HL-60 (cell line): ENCODE measurements at regions not wholly inside any gene's neighbourhood (a gene's known extent, or its start where the extent isn't known, plus 50 kb on each side); places are given as distances from the start of the nearest gene placed in this dataset.
A peak's percentile ranks its signal among the peaks of the same experiment; 100 is the strongest.

Experiments used
- DNase-seq, 2 experiments: peaks; one replicate each; pipeline ENCODE4 v3.0.0-alpha.2; 2010 to 2020; ENCODE audit warnings: low read depth in 1 of 2, low spot score in 1 of 2
- H3K27ac ChIP-seq: fragments of 250-450 bp; sonication (Bioruptor Pico); replicated peaks from 2 replicates; pipeline ENCODE4 v1.5.1; 2020; ENCODE audit warnings: mild to moderate bottlenecking, moderate library complexity
- H3K27me3 ChIP-seq: fragments of 250-450 bp; sonication (Bioruptor Pico); 2 replicates; pipeline ENCODE4 v1.5.1; 2021; ENCODE audit warnings: mild to moderate bottlenecking, moderate library complexity; ENCODE audit not compliant: insufficient read depth, poor library complexity, severe bottlenecking
- H3K4me3 ChIP-seq: replicated peaks from 2 replicates; pipeline ENCODE4 v1.5.1; 2011; ENCODE audit warnings: mild to moderate bottlenecking, control low read depth, low read length; ENCODE audit not compliant: insufficient read depth
- GABPA ChIP-seq: IDR thresholded peaks from 2 replicates; pipeline ENCODE4 v1.6.1; 2012; ENCODE audit warnings: low read depth
- POLR2AphosphoS5 ChIP-seq: IDR thresholded peaks from 2 replicates; pipeline ENCODE4 v1.6.1; 2012; ENCODE audit warnings: low read depth
- REST ChIP-seq: IDR thresholded peaks from 2 replicates; pipeline ENCODE4 v1.6.1; 2012; ENCODE audit warnings: low read depth; ENCODE audit not compliant: insufficient replicate concordance
- SPI1 ChIP-seq: IDR thresholded peaks from 2 replicates; pipeline ENCODE4 v1.6.1; 2012; ENCODE audit warnings: low read depth, mild to moderate bottlenecking, borderline replicate concordance
- TF ChIP-seq, protein P1 (sequence below): IDR thresholded peaks from one replicate; pipeline ENCODE4 v1.5.1; 2011; ENCODE audit warnings: low read length, control low read depth, inconsistent platforms; ENCODE audit not compliant: insufficient read depth

GRCh38 chr6:26301638-26302037 lies 63.4 kb upstream of the BTN3A2 start:
- no peak for DNase-seq
- Histone ChIP-seq H3K27me3 (no peaks in the 10 kb centered on the region), H3K27ac (no peak overlapping the region), H3K4me3 (no peak overlapping the region)
- TF ChIP-seq GABPA: no peak
- no peak for TF ChIP-seq REST
- TF ChIP-seq, protein P1, sequence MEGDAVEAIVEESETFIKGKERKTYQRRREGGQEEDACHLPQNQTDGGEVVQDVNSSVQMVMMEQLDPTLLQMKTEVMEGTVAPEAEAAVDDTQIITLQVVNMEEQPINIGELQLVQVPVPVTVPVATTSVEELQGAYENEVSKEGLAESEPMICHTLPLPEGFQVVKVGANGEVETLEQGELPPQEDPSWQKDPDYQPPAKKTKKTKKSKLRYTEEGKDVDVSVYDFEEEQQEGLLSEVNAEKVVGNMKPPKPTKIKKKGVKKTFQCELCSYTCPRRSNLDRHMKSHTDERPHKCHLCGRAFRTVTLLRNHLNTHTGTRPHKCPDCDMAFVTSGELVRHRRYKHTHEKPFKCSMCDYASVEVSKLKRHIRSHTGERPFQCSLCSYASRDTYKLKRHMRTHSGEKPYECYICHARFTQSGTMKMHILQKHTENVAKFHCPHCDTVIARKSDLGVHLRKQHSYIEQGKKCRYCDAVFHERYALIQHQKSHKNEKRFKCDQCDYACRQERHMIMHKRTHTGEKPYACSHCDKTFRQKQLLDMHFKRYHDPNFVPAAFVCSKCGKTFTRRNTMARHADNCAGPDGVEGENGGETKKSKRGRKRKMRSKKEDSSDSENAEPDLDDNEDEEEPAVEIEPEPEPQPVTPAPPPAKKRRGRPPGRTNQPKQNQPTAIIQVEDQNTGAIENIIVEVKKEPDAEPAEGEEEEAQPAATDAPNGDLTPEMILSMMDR: no peak
- TF ChIP-seq POLR2AphosphoS5: no peak
- no peak for TF ChIP-seq SPI1

GRCh38 chr6:26302941-26303559 lies 61.9 kb upstream of the BTN3A2 start:
- no peak for TF ChIP-seq POLR2AphosphoS5
- no peak overlapping the region for H3K4me3 ChIP-seq
- H3K27ac ChIP-seq: no peak overlapping the region
- no peaks in the 10 kb centered on the region for H3K27me3 ChIP-seq
- DNase-seq: no peak

DNA sequence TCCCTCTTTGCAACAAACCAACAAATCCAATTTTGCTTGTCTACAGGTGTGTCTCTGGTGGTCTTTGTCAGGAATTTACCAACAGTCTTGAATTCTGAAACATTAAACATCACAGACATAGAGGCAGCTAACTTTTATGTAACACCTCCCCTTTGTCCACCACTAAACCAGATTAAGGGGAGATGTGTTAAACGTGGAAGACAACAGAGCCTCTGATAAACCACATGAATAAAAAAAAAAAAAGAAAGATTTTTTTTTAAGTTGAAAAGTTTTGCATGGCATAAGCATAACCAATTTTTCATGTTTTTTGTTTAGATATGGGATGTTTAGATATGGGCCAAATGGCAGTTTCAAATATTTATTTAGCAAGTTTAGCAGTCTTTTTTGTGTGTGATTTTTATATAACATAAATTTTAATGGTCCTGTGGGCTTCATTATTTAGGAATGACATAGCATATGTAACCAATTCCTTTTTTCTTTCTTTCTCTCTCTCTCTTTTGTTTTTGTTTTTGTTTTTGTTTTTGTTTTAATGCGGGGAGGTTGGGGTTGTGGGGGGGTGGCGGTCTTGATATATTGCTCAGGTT lies 60.7 kb upstream of the BTN3A2 start:
- Histone ChIP-seq H3K27ac (peak overlapping the region; percentile 52; the same call in 1 of the 2 replicates), H3K4me3 (peak overlapping the region; percentile 41), H3K27me3 (no peaks in the 10 kb centered on the region)
- TF ChIP-seq, protein P1: no peak
- no peak for TF ChIP-seq POLR2AphosphoS5
- TF ChIP-seq SPI1: no peak
- no peak for TF ChIP-seq GABPA
- TF ChIP-seq REST: no peak
- DNase-seq: no peak

DNA sequence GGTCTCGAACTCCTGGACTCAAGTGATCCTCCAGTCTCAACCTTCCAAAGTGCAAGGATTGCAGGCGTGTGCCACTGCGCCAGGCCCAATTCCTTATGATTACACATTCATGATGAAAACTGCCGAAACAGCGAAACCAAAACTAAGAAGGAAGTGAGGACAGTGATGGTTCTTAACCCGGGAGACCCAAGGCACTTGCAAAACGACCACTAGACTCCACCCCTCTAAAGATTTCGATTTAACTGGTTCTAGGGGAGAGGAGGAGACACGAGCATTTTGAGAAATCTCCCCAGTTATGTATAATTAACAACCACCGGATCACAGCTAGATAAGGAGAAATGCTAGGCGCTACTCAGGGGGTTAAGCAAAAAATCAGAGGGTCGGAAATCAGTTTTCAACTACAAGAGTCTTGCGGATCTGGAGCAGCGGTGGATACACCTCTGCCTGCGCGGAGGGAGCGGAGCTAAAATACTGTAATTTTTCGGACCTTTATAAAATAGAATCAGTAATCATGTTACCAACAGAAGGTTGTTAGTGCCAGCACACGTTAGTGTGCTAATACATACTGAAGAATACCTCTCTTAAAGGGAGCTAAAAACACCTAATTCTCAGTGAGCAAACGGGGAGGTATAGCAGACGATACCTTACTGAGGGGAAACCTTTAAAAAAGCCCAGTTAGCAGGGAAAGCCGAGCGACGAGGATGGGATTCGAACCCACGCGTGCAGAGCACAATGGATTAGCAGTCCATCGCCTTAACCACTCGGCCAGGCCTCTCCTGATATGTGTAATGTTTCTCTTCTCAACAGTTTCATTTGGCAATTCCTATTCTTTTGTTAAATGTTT lies 60.0 kb upstream of the BTN3A2 start:
- Histone ChIP-seq H3K27me3 (no peaks in the 10 kb centered on the region), H3K4me3 (peak overlapping the region; percentile 41), H3K27ac (peak overlapping the region; percentile 52)
- peak in 1 of 2 experiments; percentile 66 for DNase-seq
- TF ChIP-seq GABPA (no peak), SPI1 (peak; percentile 35; the same call in 1 of the 2 replicates)
